ENCODE measurements at regions not wholly inside any gene's neighbourhood (a gene's known extent, or its start where the extent isn't known, plus 50 kb on each side); places are given as distances from the start of the nearest gene placed in this dataset.

GRCh38 chr21:17693801-17694200, 81.1 kb upstream of the BTG3 start:
- Mint-ChIP-seq H3K27me3 (ENCODE audit: insufficient read depth, unreplicated experiment) (no peaks in the 10 kb centered on the region), H3K27ac (ENCODE audit: low read depth, unreplicated experiment) (no peak overlapping the region), H3K9me3 (ENCODE audit: unreplicated experiment) (peaks cover 20% of the 10 kb centered on the region), H3K4me1 (ENCODE audit: insufficient read depth, unreplicated experiment) (peaks cover 22% of the 10 kb centered on the region), H3K4me3 (ENCODE audit: unreplicated experiment) (no peak overlapping the region), H3K36me3 (ENCODE audit: insufficient read depth, unreplicated experiment) (peaks cover 3% of the 10 kb centered on the region)
- intact Hi-C loops (cut with micrococcal nuclease), result no loop called here
- ChIA-PET CTCF (interaction anchor here (0.5 kb wide), 1 partner anchor 117 kb away, joined by 3 read pairs; no protein-coding TSS in a partner anchor), POLR2A (interaction anchor here (7.2 kb wide), 1 partner anchor 16 kb away, joined by 90 read pairs; no protein-coding TSS in a partner anchor)
- no peak for DNase-seq (ENCODE audit: unreplicated experiment)
- BruUV-seq (replicated peaks), result no TSS peak
- TF ChIP-seq CTCF (IDR thresholded peaks at IDR 0.05; ENCODE audit: unreplicated experiment), result no peak

GRCh38 chr21:17690078-17690494, 77.4 kb upstream of the BTG3 start:
- H3K36me3 Mint-ChIP-seq (ENCODE audit: insufficient read depth, unreplicated experiment), result peaks cover 6% of the 10 kb centered on the region
- peak overlapping the region; percentile 97 for H3K27ac Mint-ChIP-seq (ENCODE audit: low read depth, unreplicated experiment)
- no TSS peak for BruUV-seq (replicated peaks)
- peaks cover 30% of the 10 kb centered on the region for H3K4me1 Mint-ChIP-seq (ENCODE audit: insufficient read depth, unreplicated experiment)
- POLR2A ChIA-PET, result interaction anchor here (0.9 to 7.2 kb wide), 16 partner anchors 10 to 233 kb away, joined by 3 to 106 read pairs (median 8); partner anchors contain the start of gene C21orf91
- H3K27me3 Mint-ChIP-seq (ENCODE audit: insufficient read depth, unreplicated experiment), result no peaks in the 10 kb centered on the region
- peaks cover 10% of the 10 kb centered on the region for H3K9me3 Mint-ChIP-seq (ENCODE audit: unreplicated experiment)
- CTCF ChIA-PET, result interaction anchor here (0.8 to 5.7 kb wide), 11 partner anchors 9 to 467 kb away, joined by 3 to 69 read pairs (median 5); partner anchors contain the start of gene C21orf91
- no peak for DNase-seq (ENCODE audit: unreplicated experiment)
- no peak for TF ChIP-seq CTCF (IDR thresholded peaks at IDR 0.05; ENCODE audit: unreplicated experiment)
- peak overlapping the region; percentile 64 for H3K4me3 Mint-ChIP-seq (ENCODE audit: unreplicated experiment)
- intact Hi-C loops (cut with micrococcal nuclease), result no loop called here

- H3K4me1 Mint-ChIP-seq (ENCODE audit: insufficient read depth, unreplicated experiment), result peaks cover 30% of the 10 kb centered on the region
- peak overlapping the region; percentile 64 for H3K4me3 Mint-ChIP-seq (ENCODE audit: unreplicated experiment)
- peak; percentile 95 for DNase-seq (ENCODE audit: unreplicated experiment)
- ChIA-PET CTCF (interaction anchor here (0.6 to 5.7 kb wide), 25 partner anchors 8 to 468 kb away, joined by 3 to 69 read pairs (median 4); partner anchors contain the start of gene C21orf91), POLR2A (interaction anchor here (0.6 to 7.2 kb wide), 16 partner anchors 11 to 255 kb away, joined by 3 to 106 read pairs (median 8); partner anchors contain the start of gene C21orf91)
- H3K9me3 Mint-ChIP-seq (ENCODE audit: unreplicated experiment), result peaks cover 16% of the 10 kb centered on the region
- no TSS peak for BruUV-seq (replicated peaks)
- peak overlapping the region; percentile 97 for H3K27ac Mint-ChIP-seq (ENCODE audit: low read depth, unreplicated experiment)
- no peaks in the 10 kb centered on the region for H3K27me3 Mint-ChIP-seq (ENCODE audit: insufficient read depth, unreplicated experiment)
- intact Hi-C loops (cut with micrococcal nuclease), result loop anchor here (1.0 kb wide), 1 partner anchor 129 kb away; no protein-coding TSS in a partner anchor
- peak; percentile 33 for TF ChIP-seq CTCF (IDR thresholded peaks at IDR 0.05; ENCODE audit: unreplicated experiment)
- peaks cover 6% of the 10 kb centered on the region for H3K36me3 Mint-ChIP-seq (ENCODE audit: insufficient read depth, unreplicated experiment)
Measured at GRCh38 chr21:17688912-17689874, 76.5 kb upstream of the BTG3 start.

GRCh38 chr21:17682924-17683323, 70.2 kb upstream of the BTG3 start:
- no peak for TF ChIP-seq CTCF (IDR thresholded peaks at IDR 0.05; ENCODE audit: unreplicated experiment)
- Mint-ChIP-seq H3K4me1 (ENCODE audit: insufficient read depth, unreplicated experiment) (no peaks in the 10 kb centered on the region), H3K9me3 (ENCODE audit: unreplicated experiment) (peaks cover 18% of the 10 kb centered on the region), H3K36me3 (ENCODE audit: insufficient read depth, unreplicated experiment) (no peaks in the 10 kb centered on the region), H3K27ac (ENCODE audit: low read depth, unreplicated experiment) (no peak overlapping the region), H3K4me3 (ENCODE audit: unreplicated experiment) (no peak overlapping the region), H3K27me3 (ENCODE audit: insufficient read depth, unreplicated experiment) (no peaks in the 10 kb centered on the region)
- CTCF ChIA-PET, result interaction anchor here (0.9 to 2.9 kb wide), 4 partner anchors 93 to 242 kb away, joined by 3 to 21 read pairs (median 10); no protein-coding TSS in a partner anchor
- BruUV-seq (replicated peaks), result no TSS peak
- intact Hi-C loops (cut with micrococcal nuclease), result no loop called here
- DNase-seq (ENCODE audit: unreplicated experiment), result no peak
- POLR2A ChIA-PET, result interaction anchor here (0.7 to 3.1 kb wide), 8 partner anchors 9 to 230 kb away, joined by 3 to 24 read pairs (median 4); partner anchors contain the start of gene C21orf91
